ENCODE measurements at regions not wholly inside any gene's neighbourhood (a gene's known extent, or its start where the extent isn't known, plus 50 kb on each side); places are given as distances from the start of the nearest gene placed in this dataset.

DNA sequence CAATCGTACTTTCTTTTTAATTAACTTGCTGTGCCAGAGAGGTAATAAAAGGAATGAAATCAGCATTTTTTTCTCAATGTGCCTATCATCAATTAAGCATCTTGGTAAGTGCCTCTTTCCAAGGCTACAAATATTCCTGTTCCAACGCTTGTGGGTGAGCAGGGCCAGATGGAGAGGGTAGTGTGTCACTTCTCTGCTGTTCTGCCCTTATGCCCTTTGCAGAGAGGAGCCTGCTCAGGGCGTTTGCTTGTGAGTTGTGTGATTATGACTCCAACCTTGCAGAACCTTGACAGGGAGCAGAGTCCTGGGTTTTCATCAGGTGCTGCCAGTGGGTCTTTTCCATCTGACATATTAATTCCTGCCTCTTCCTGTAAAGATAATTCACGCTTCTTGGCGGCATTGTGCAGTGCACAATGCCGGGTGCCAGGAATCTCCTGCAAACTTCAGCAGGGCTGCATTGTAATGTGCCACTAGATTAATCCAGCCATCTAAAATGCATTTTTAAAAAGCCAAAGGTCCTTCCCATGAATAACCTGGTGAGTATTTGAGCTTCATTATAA lies 234.4 kb downstream of the ARHGAP12 start:
- Mint-ChIP-seq H3K27me3 (ENCODE audit: low read depth, unreplicated experiment) (no peaks in the 10 kb centered on the region), H3K9me3 (ENCODE audit: unreplicated experiment) (peaks cover 9% of the 10 kb centered on the region), H3K27ac (ENCODE audit: unreplicated experiment) (no peak overlapping the region), H3K4me1 (ENCODE audit: low read depth, unreplicated experiment) (peaks cover 18% of the 10 kb centered on the region), H3K4me3 (ENCODE audit: unreplicated experiment) (no peak overlapping the region), H3K36me3 (ENCODE audit: low read depth, unreplicated experiment) (no peaks in the 10 kb centered on the region)
- H3K9me3 ChIP-seq (ENCODE audit: insufficient read depth, low read depth, low read length), result no peaks in the 10 kb centered on the region
- H3K4me3 ChIP-seq (ENCODE audit: insufficient read depth, low read depth, low read length), result no peak overlapping the region
- no peaks in the 10 kb centered on the region for H3K79me2 ChIP-seq (ENCODE audit: insufficient read depth, low read length)
- DNase-seq (ENCODE audit: low read depth) (no peak), FAIRE-seq (no peak)
- H3K36me3 ChIP-seq (ENCODE audit: insufficient read depth, low read length), result no peaks in the 10 kb centered on the region
- no peak overlapping the region for H3K27ac ChIP-seq (ENCODE audit: low read depth, low read length)
- no peak for TF ChIP-seq EZH2 (IDR thresholded peaks at IDR 0.05; ENCODE audit: insufficient read depth, low read length)
- TF ChIP-seq, protein P1, sequence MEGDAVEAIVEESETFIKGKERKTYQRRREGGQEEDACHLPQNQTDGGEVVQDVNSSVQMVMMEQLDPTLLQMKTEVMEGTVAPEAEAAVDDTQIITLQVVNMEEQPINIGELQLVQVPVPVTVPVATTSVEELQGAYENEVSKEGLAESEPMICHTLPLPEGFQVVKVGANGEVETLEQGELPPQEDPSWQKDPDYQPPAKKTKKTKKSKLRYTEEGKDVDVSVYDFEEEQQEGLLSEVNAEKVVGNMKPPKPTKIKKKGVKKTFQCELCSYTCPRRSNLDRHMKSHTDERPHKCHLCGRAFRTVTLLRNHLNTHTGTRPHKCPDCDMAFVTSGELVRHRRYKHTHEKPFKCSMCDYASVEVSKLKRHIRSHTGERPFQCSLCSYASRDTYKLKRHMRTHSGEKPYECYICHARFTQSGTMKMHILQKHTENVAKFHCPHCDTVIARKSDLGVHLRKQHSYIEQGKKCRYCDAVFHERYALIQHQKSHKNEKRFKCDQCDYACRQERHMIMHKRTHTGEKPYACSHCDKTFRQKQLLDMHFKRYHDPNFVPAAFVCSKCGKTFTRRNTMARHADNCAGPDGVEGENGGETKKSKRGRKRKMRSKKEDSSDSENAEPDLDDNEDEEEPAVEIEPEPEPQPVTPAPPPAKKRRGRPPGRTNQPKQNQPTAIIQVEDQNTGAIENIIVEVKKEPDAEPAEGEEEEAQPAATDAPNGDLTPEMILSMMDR (IDR thresholded peaks at IDR 0.05; ENCODE audit: insufficient read depth, low read depth, low read length), result no peak
- no peaks in the 10 kb centered on the region for H4K20me1 ChIP-seq (ENCODE audit: insufficient read depth, low read length)
- H3K4me1 ChIP-seq (ENCODE audit: insufficient read depth, low read length), result peaks cover 21% of the 10 kb centered on the region
- H3K9ac ChIP-seq (ENCODE audit: low read length), result no peak overlapping the region
- H2AFZ ChIP-seq (ENCODE audit: low read depth, low read length), result no peak overlapping the region
- no peak overlapping the region for H3K4me2 ChIP-seq (ENCODE audit: low read length)
- H3K27me3 ChIP-seq (ENCODE audit: insufficient read depth, low read length), result no peaks in the 10 kb centered on the region

DNA sequence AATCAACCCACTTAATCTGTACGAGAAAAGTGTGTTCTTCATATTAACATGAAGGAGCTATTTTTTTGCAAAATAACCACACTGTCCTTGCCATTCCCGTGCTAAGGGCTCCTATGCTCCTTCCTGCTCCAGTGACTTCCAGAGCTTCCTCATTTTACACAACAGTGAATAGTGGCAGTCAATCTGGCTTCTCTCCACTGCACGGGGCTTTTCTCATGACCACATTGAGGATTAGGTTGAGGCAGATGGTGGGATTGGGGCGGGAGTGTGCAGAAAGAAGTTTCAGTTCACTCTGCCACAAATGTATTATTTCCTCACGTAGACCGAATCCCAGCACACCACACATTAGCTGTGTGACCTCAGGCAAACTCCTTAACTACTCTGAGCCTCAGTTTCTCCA lies 235.1 kb downstream of the ARHGAP12 start:
- Histone ChIP-seq H3K79me2 (ENCODE audit: insufficient read depth, low read length) (no peaks in the 10 kb centered on the region), H2AFZ (ENCODE audit: low read depth, low read length) (no peak overlapping the region), H4K20me1 (ENCODE audit: insufficient read depth, low read length) (no peaks in the 10 kb centered on the region), H3K9ac (ENCODE audit: low read length) (no peak overlapping the region), H3K36me3 (ENCODE audit: insufficient read depth, low read length) (no peaks in the 10 kb centered on the region), H3K4me2 (ENCODE audit: low read length) (no peak overlapping the region), H3K27me3 (ENCODE audit: insufficient read depth, low read length) (no peaks in the 10 kb centered on the region), H3K4me1 (ENCODE audit: insufficient read depth, low read length) (peaks cover 16% of the 10 kb centered on the region), H3K27ac (ENCODE audit: low read depth, low read length) (no peak overlapping the region), H3K9me3 (ENCODE audit: insufficient read depth, low read depth, low read length) (no peaks in the 10 kb centered on the region), H3K4me3 (ENCODE audit: insufficient read depth, low read depth, low read length) (no peak overlapping the region)
- TF ChIP-seq EZH2 (IDR thresholded peaks at IDR 0.05; ENCODE audit: insufficient read depth, low read length), result no peak
- TF ChIP-seq, protein P1 (IDR thresholded peaks at IDR 0.05; ENCODE audit: insufficient read depth, low read depth, low read length), result no peak
- FAIRE-seq, result no peak
- DNase-seq (ENCODE audit: low read depth), result no peak
- Mint-ChIP-seq H3K4me1 (ENCODE audit: low read depth, unreplicated experiment) (peaks cover 14% of the 10 kb centered on the region), H3K4me3 (ENCODE audit: unreplicated experiment) (no peak overlapping the region), H3K9me3 (ENCODE audit: unreplicated experiment) (peaks cover 16% of the 10 kb centered on the region), H3K27me3 (ENCODE audit: low read depth, unreplicated experiment) (no peaks in the 10 kb centered on the region), H3K36me3 (ENCODE audit: low read depth, unreplicated experiment) (no peaks in the 10 kb centered on the region), H3K27ac (ENCODE audit: unreplicated experiment) (no peak overlapping the region)

DNA sequence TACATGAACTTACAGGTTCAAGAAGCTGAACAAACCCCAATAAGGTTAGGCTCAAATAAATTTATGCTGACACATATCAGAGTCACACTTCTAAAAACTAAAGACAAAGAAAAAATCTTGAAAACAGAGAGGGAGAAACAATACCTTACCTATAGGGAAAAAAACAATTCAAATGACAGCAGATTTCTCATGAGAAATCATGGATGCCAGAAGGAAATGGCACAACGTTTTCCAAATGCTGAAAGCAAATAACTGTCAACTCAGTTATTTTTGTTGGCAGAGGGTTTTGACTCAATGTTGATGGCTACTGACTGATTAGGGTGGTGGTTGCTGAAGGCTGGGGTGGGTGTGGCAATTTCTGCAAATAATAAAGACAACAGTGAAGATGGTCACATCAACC lies 239.4 kb downstream of the ARHGAP12 start:
- Mint-ChIP-seq H3K4me1 (ENCODE audit: low read depth, unreplicated experiment) (no peaks in the 10 kb centered on the region), H3K27me3 (ENCODE audit: low read depth, unreplicated experiment) (no peaks in the 10 kb centered on the region), H3K9me3 (ENCODE audit: unreplicated experiment) (peaks cover 24% of the 10 kb centered on the region), H3K36me3 (ENCODE audit: low read depth, unreplicated experiment) (no peaks in the 10 kb centered on the region), H3K27ac (ENCODE audit: unreplicated experiment) (no peak overlapping the region), H3K4me3 (ENCODE audit: unreplicated experiment) (no peak overlapping the region)
- H3K4me1 ChIP-seq (ENCODE audit: insufficient read depth, low read length), result no peaks in the 10 kb centered on the region
- no peak overlapping the region for H3K4me3 ChIP-seq (ENCODE audit: insufficient read depth, low read depth, low read length)
- no peak overlapping the region for H2AFZ ChIP-seq (ENCODE audit: low read depth, low read length)
- FAIRE-seq (no peak), DNase-seq (ENCODE audit: low read depth) (no peak)
- peaks cover 9% of the 10 kb centered on the region for H3K9me3 ChIP-seq (ENCODE audit: insufficient read depth, low read depth, low read length)
- no peaks in the 10 kb centered on the region for H4K20me1 ChIP-seq (ENCODE audit: insufficient read depth, low read length)
- H3K4me2 ChIP-seq (ENCODE audit: low read length), result no peak overlapping the region
- TF ChIP-seq, protein P1 (IDR thresholded peaks at IDR 0.05; ENCODE audit: insufficient read depth, low read depth, low read length), result no peak
- no peak for TF ChIP-seq EZH2 (IDR thresholded peaks at IDR 0.05; ENCODE audit: insufficient read depth, low read length)
- H3K9ac ChIP-seq (ENCODE audit: low read length), result no peak overlapping the region
- no peaks in the 10 kb centered on the region for H3K79me2 ChIP-seq (ENCODE audit: insufficient read depth, low read length)
- H3K27me3 ChIP-seq (ENCODE audit: insufficient read depth, low read length), result no peaks in the 10 kb centered on the region
- no peaks in the 10 kb centered on the region for H3K36me3 ChIP-seq (ENCODE audit: insufficient read depth, low read length)
- H3K27ac ChIP-seq (ENCODE audit: low read depth, low read length), result no peak overlapping the region

Data from astrocyte (in vitro differentiated cells and primary cell).